HL-60 (cell line): ENCODE measurements at regions not wholly inside any gene's neighbourhood (a gene's known extent, or its start where the extent isn't known, plus 50 kb on each side); places are given as distances from the start of the nearest gene placed in this dataset.

Experiments used
- DNase-seq, 2 experiments: peaks; one replicate each; pipeline ENCODE4 v3.0.0-alpha.2; 2010 to 2020; ENCODE audit warnings: low read depth in 1 of 2, low spot score in 1 of 2
- H3K27ac ChIP-seq: fragments of 250-450 bp; sonication (Bioruptor Pico); replicated peaks from 2 replicates; pipeline ENCODE4 v1.5.1; 2020; ENCODE audit warnings: mild to moderate bottlenecking, moderate library complexity
- H3K27me3 ChIP-seq: fragments of 250-450 bp; sonication (Bioruptor Pico); 2 replicates; pipeline ENCODE4 v1.5.1; 2021; ENCODE audit warnings: mild to moderate bottlenecking, moderate library complexity; ENCODE audit not compliant: insufficient read depth, poor library complexity, severe bottlenecking
- H3K4me3 ChIP-seq: replicated peaks from 2 replicates; pipeline ENCODE4 v1.5.1; 2011; ENCODE audit warnings: mild to moderate bottlenecking, control low read depth, low read length; ENCODE audit not compliant: insufficient read depth
- CTCF ChIP-seq: IDR thresholded peaks from one replicate; pipeline ENCODE4 v1.5.1; 2011; ENCODE audit warnings: low read length, control low read depth, inconsistent platforms; ENCODE audit not compliant: insufficient read depth
- GABPA ChIP-seq: IDR thresholded peaks from 2 replicates; pipeline ENCODE4 v1.6.1; 2012; ENCODE audit warnings: low read depth
- POLR2AphosphoS5 ChIP-seq: IDR thresholded peaks from 2 replicates; pipeline ENCODE4 v1.6.1; 2012; ENCODE audit warnings: low read depth
- REST ChIP-seq: IDR thresholded peaks from 2 replicates; pipeline ENCODE4 v1.6.1; 2012; ENCODE audit warnings: low read depth; ENCODE audit not compliant: insufficient replicate concordance
- SPI1 ChIP-seq: IDR thresholded peaks from 2 replicates; pipeline ENCODE4 v1.6.1; 2012; ENCODE audit warnings: low read depth, mild to moderate bottlenecking, borderline replicate concordance

- DNase-seq, result no peak
- no peaks in the 10 kb centered on the region for H3K27me3 ChIP-seq
- no peak overlapping the region for H3K4me3 ChIP-seq
- no peak overlapping the region for H3K27ac ChIP-seq
- TF ChIP-seq REST, result no peak
- TF ChIP-seq CTCF, result no peak
- TF ChIP-seq SPI1, result no peak
- no peak for TF ChIP-seq GABPA
- TF ChIP-seq POLR2AphosphoS5, result no peak
These were observed 118.6 kb downstream of the HMHB1 start for GRCh38 chr5:143930561-143930960.

- Histone ChIP-seq H3K27me3 (no peaks in the 10 kb centered on the region), H3K27ac (no peak overlapping the region), H3K4me3 (no peak overlapping the region)
- no peak for DNase-seq
- TF ChIP-seq GABPA (no peak), POLR2AphosphoS5 (no peak), REST (no peak), SPI1 (no peak), CTCF (no peak)
These were observed 119.5 kb downstream of the HMHB1 start for GRCh38 chr5:143931476-143931875.

- Histone ChIP-seq H3K27ac (no peak overlapping the region), H3K27me3 (no peaks in the 10 kb centered on the region), H3K4me3 (no peak overlapping the region)
- no peak for DNase-seq
- no peak for TF ChIP-seq POLR2AphosphoS5
- TF ChIP-seq CTCF, result no peak
- no peak for TF ChIP-seq SPI1
- no peak for TF ChIP-seq GABPA
- TF ChIP-seq REST, result no peak
These were observed 120.0 kb downstream of the HMHB1 start for GRCh38 chr5:143931986-143932385.
